Skeletal muscle satellite cell (primary cell): ENCODE measurements at regions not wholly inside any gene's neighbourhood (a gene's known extent, or its start where the extent isn't known, plus 50 kb on each side); places are given as distances from the start of the nearest gene placed in this dataset.

Source experiments
- H3K27me3 ChIP-seq: 2 replicates; pipeline ENCODE4 v1.7.0; 2013; ENCODE audit warnings: low read length; ENCODE audit not compliant: control insufficient read depth, insufficient read depth
- H3K36me3 ChIP-seq: 2 replicates; pipeline ENCODE4 v1.7.0; 2013; ENCODE audit warnings: mild to moderate bottlenecking, control low read depth, low read length; ENCODE audit not compliant: insufficient read depth
- H3K4me1 ChIP-seq: 2 replicates; pipeline ENCODE4 v1.7.0; 2013; ENCODE audit warnings: low read length; ENCODE audit not compliant: control insufficient read depth, insufficient read depth
- H3K4me2 ChIP-seq: 2 replicates; pipeline ENCODE4 v1.7.0; 2013; ENCODE audit warnings: mild to moderate bottlenecking, low read length
- H3K4me3 ChIP-seq: 2 replicates; pipeline ENCODE4 v1.7.0; 2013; ENCODE audit warnings: low read length
- H3K9ac ChIP-seq: 2 replicates; pipeline ENCODE4 v1.7.0; 2013; ENCODE audit warnings: mild to moderate bottlenecking, low read depth, low read length, moderate library complexity
- H3K9me3 ChIP-seq: replicated peaks from 2 replicates; pipeline ENCODE4 v1.7.0; 2013; ENCODE audit warnings: mild to moderate bottlenecking, control low read depth, low read length

DNA sequence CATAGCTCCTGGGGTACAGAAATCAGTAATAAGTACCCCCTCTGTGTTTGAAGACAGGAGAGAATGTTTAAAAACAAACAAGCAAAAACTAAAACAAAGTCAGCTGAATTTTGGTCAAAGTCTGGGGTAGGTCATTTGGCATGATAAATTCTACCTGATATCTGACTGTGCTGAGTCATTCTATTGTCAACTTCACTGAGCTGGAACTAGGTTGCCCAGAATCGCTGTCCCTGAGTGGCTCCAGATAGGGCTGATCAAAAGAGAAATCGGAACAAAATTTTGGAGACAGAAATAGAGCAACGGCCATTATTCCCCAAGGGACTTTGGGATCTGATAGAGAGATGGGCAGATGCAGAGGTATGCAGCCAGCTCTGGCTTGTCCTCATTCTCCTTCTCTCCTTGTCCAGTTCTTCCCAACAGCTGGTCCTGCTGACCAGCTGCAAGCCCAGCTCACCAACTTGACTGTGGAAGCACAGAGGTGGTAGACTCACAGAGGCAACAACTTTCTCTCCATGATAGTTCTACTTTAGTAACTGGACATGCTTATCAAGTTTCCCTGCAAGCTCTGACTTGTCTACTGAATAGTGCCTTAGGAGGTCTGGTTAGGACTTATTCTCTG, 57.3 kb upstream of the MYRIP start:
- Histone ChIP-seq H3K4me2 (no peak overlapping the region), H3K4me1 (no peaks in the 10 kb centered on the region), H3K36me3 (no peaks in the 10 kb centered on the region), H3K9ac (no peak overlapping the region), H3K9me3 (no peaks in the 10 kb centered on the region), H3K4me3 (no peak overlapping the region), H3K27me3 (no peaks in the 10 kb centered on the region)

DNA sequence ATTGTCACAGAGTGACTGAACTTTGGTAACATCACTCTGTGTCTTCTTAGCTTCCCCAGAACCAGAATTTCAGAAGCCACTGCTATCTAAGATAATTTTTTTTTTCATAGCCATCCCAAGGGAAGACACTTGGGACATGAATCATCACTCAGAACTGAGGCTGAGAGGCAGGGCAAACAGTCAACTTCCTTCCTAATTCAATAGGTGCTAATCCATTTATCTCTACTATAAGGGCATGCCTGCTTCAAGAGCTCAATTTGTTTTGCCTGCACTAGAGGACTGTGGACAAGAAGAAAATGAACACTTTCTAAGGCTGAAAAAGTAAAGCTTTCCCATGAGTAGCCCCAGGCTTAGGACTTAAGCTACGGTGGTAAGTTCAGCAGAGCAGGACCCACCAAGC, 56.7 kb upstream of the MYRIP start:
- H3K27me3 ChIP-seq, result no peaks in the 10 kb centered on the region
- H3K4me3 ChIP-seq, result no peak overlapping the region
- no peak overlapping the region for H3K9ac ChIP-seq
- H3K4me1 ChIP-seq, result no peaks in the 10 kb centered on the region
- no peaks in the 10 kb centered on the region for H3K36me3 ChIP-seq
- H3K9me3 ChIP-seq, result no peaks in the 10 kb centered on the region
- no peak overlapping the region for H3K4me2 ChIP-seq

DNA sequence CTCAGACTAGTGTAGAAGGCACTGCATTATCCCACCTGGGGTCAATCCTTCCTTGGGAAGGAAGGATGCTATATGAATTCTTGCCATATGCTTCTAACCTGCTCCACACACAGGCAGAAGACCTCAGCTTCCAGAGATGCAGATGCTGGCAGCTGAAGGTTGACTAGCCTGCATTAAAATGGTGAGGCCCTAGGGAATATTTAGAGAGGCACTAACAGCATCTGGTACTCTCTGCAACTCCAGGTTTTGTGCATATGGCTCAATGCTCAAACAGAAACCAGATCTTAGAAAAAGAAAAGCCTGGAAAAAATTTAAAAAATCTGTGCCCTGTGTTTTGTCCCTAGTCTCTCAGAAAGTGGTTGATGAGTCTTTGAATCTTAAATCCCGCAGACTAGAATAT, 56.0 kb upstream of the MYRIP start:
- no peaks in the 10 kb centered on the region for H3K4me1 ChIP-seq
- H3K9me3 ChIP-seq, result no peaks in the 10 kb centered on the region
- H3K36me3 ChIP-seq, result no peaks in the 10 kb centered on the region
- H3K4me3 ChIP-seq, result no peak overlapping the region
- no peak overlapping the region for H3K9ac ChIP-seq
- H3K27me3 ChIP-seq, result no peaks in the 10 kb centered on the region
- H3K4me2 ChIP-seq, result no peak overlapping the region

DNA sequence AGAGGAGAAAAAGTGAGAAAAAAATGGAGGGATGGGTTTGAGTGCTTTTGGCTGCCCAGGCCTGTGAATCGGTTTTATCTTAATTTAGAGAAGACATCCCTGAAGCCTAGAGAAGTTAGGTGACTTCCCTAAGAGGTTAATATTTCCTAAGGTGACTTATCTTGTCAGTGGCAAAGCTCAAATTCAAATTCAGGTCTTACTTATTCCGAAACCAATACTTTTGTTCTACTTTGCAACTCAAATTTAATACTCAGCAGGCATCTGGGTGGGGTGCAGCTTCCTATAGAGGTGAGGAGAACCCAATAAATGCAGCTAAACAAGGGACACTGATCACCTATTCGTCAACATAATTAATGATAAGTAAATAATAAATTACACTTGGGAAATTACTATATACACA, 54.9 kb upstream of the MYRIP start:
- Histone ChIP-seq H3K27me3 (peaks cover 3% of the 10 kb centered on the region), H3K9ac (no peak overlapping the region), H3K9me3 (no peaks in the 10 kb centered on the region), H3K4me2 (no peak overlapping the region), H3K4me1 (no peaks in the 10 kb centered on the region), H3K4me3 (no peak overlapping the region), H3K36me3 (no peaks in the 10 kb centered on the region)

DNA sequence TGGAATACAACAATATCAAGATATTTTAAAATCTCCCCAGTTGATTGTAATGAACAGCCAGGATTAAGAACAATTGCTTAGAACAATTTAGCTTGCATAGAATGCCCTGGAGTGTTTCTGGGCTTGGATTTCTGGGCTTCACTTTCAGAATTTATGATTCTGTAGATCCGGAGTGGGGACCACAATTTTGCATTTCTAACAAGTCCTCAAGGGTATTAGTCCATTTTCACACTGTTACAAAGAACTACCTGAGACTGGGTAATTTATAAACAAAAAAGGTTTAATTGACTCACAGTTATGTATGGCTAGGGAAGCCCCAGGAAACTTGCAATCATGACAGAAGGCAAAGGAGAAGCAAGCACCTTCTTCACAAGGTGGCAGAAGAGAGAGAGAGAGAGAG, 54.3 kb upstream of the MYRIP start:
- H3K36me3 ChIP-seq, result no peaks in the 10 kb centered on the region
- H3K4me2 ChIP-seq, result no peak overlapping the region
- H3K9ac ChIP-seq, result no peak overlapping the region
- H3K9me3 ChIP-seq, result no peaks in the 10 kb centered on the region
- H3K4me3 ChIP-seq, result no peak overlapping the region
- H3K27me3 ChIP-seq, result peaks cover 3% of the 10 kb centered on the region
- H3K4me1 ChIP-seq, result no peaks in the 10 kb centered on the region

DNA sequence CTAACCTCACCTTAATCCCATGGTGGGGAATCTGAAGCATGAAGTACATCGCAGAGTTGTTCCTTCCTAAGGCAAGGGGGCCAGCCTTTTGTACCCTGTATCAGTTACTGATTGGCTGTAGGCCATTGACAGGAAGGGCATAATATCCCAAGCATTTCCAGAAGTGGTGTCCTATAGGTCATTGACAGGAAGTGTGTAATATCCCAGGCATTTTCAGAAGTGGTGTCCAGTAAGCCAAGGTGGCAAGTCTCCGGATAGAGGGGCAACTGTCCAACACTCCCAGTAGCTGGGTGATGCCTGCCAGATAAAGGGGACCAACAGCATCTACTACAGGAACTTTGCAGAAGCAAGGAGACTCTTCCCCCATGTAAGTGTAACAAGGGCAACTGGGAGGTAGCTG, 52.1 kb upstream of the MYRIP start:
- Histone ChIP-seq H3K27me3 (peaks cover 3% of the 10 kb centered on the region), H3K36me3 (no peaks in the 10 kb centered on the region), H3K4me2 (no peak overlapping the region), H3K9me3 (no peaks in the 10 kb centered on the region), H3K9ac (no peak overlapping the region), H3K4me3 (no peak overlapping the region), H3K4me1 (no peaks in the 10 kb centered on the region)
